Activated CD8-positive, alpha-beta memory T cell treated with anti-CD3 and anti-CD28 coated beads, Interleukin-2, amount 50 U/mL, for 1 hour (primary cell): ENCODE measurements at regions not wholly inside any gene's neighbourhood (a gene's known extent, or its start where the extent isn't known, plus 50 kb on each side); places are given as distances from the start of the nearest gene placed in this dataset.

Experiments
- DNase-seq: peaks from one replicate; pipeline ENCODE4 v3.0.0-alpha.2; 2020; ENCODE audit errors: extremely low read depth

DNA sequence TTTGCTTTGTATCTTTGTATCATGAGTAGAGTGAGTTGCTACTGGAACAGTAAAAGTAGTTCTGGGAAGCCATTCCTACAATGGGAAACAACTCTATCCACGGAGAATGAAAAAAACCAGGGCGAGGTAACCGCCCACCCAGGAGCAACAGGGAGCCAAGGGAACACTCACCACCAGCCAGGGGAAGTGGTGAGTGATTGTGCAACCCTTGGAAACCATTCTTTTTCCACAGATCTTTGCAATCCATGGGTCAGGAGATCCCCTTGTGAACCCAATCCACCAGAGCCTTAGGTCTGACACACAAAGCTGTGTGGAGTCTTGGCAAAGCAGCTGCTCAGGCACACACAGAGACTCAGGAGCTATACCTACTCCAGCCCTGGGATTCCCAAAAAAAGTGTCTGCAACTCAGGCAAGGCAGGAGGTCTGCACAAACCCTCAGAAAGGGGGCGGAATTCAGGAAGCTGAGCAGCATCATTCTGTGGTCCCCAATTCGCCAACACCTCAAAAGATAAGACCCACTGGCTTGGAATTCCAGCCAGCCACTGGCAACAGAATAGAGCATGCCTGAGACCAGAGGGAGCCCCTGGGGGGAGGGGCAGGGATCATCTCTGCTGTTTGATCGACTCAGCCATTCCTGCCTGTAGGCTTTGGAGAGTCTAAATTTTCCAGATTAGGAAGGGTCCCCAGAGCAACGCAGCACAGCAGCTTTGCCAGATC is 52.1 kb upstream of the PPFIA2 start:
- no peak for DNase-seq

DNA sequence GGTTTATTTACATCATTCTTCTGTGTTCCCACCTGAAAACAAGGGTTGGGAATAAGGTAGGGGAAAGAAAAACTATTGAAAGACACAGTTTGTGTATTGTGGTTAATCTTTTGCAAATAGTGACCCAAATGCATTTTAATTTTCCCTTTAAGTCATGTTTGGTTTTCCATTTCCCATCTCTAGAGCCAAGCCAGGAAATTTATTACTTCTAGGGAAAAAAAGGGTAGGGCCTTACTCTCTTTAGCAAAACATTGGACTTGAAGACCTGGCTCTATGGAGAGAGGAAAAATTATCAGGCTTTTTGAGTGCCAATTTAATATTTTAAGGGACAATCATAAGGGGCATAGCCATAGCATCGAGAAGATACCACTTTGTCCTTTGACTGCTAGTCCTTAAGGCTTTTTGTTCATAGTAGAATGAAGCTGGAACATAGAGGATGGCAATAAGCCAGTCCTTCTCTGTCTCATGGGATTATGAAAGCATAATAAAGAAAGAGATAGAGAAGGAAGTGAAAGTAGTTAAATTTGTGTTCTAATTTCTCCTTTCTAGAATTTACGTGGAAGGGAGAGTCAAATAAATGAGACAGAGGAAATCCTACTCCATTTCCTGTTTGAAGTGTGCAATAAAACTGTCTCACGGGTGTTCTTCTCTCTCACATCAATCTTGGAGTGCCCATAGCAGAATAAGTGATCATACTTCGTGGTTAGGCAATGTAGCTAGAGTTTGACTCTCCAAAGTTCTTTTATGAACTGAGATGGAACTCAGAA is 50.9 kb upstream of the PPFIA2 start:
- DNase-seq, result no peak

DNA sequence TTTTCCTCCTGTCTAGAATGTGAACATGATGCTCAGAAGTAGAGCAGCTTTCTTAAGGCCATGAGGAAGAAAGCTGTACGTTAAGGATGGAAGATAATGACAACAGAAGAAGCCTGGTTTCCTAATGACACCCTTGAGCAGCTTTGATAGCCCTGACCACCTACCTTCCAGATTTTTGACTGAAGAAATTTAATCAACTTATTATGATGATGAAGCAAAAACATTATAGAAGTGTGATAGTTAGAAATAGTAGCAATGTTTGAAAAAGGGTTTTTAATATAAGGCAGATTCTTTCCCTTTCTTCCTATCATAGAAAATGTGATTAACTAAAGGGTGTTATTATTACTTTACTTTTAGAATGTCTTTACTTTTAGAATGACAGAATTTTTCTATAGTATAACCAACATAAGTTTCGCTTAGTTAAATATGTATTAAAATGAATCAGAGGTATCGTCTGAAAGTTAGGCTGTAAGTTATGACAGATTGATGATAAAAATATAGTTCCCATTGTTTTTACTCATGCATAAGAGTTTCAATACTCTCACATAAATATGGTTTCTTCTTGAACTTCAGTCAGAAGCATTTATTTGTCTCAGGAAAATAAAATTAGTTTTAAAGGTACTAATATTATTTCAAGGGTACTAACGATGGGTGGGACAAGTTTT is 50.1 kb upstream of the PPFIA2 start:
- no peak for DNase-seq
